HG03575 (cell line): ENCODE measurements at regions not wholly inside any gene's neighbourhood (a gene's known extent, or its start where the extent isn't known, plus 50 kb on each side); places are given as distances from the start of the nearest gene placed in this dataset.

Source experiments
- ATAC-seq: cut with Tn5 transposase; IDR thresholded peaks from one replicate; pipeline ENCODE4 v1.9.1; 2021; ENCODE audit not compliant: unreplicated experiment, insufficient number of reproducible peaks, low FRiP score; ENCODE audit errors: extremely low read depth

- ATAC-seq = no peak
Measured at GRCh38 chr2:181362561-181362960, 94.6 kb upstream of the ITGA4 start.

DNA sequence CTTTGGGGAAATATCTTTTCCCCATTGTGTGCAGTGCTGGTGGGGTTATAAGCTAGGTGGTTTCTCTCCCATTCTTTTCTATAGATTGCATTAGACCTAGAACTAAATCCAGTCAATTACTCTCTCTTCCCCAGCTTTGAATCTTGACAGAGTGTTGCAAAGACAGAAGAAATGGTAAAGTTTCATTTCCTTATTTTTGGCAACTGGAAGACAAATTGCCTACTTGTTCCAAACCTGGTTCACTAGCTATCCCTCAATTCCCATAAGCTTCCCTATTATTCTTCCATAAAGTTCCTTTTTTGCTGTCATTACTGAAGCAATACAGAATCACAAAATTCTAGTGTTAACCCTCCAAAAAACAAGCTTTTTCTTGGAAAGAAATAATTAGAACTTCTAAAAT is 94.0 kb upstream of the ITGA4 start:
- no peak for ATAC-seq

DNA sequence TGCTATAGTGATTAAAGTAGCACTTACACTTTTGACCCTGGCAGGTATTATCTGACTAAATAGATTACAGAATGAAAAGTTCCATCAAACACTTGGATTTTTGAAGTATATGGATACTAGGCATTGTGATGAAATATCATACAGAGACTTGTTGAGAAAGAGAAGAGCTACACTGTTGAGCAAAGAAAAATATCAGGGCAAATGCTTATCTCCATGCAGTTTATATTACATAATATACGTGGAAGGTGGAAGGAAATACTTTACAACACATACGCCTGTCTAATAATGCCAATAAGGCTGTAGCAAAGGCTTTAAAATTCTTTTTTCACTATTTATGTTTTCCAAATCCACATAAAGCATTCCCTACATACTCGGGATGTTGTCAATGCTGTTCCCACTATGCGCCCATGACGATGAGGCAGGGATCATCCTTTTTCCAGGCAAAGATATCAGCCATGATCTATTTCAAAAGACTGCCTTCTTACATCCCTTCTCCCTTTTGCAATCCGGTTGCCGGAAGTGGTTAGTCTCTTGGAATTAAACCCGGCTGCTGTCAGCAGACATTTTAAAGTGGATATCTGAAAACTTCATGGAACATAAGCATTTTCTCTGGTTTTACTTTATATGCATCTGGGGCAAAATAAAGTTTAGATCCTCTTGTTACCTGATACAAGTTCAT is 92.6 kb upstream of the ITGA4 start:
- ATAC-seq = no peak

DNA sequence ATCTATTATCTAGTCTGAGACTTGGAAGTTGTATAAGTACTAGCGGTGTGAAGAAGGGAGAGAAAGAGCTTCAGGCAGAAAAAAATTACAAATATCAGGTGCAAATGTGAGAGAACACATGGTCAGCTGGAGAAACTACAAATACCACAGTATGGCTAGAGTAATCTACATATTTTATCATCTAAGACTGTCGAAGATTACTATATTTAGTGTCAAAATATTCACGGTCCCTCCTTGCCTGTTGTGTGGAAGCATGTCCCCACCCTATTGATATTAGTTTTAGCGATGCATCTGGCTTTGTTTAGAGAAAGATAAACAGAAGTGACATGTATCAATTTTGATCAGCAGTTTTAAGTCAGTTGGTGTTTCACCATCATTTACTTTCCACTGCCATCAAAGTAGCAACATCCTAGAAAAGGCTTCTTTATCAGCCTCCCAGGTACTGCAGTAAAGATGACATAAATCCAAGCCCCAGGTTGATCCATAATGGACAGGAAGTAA is 90.5 kb upstream of the ITGA4 start:
- no peak for ATAC-seq

DNA sequence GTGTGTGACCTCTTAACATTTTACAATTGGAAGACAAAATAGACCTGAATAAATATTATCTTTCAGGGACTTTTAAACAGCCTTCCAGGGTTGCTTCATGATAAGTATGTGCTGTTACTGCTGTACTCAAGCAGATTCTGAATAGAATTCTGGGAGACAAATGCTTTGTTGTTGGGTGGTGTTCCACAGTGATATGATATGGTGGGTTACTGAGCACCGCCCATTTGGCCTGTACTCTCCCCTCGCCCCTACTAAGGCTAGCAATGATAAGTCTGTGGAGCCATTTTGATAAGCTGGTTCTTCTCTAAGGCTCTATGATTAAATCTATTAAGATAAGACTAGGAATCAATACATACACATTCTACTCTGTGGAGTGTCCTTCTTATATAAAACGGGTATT is 89.8 kb upstream of the ITGA4 start:
- ATAC-seq = no peak

DNA sequence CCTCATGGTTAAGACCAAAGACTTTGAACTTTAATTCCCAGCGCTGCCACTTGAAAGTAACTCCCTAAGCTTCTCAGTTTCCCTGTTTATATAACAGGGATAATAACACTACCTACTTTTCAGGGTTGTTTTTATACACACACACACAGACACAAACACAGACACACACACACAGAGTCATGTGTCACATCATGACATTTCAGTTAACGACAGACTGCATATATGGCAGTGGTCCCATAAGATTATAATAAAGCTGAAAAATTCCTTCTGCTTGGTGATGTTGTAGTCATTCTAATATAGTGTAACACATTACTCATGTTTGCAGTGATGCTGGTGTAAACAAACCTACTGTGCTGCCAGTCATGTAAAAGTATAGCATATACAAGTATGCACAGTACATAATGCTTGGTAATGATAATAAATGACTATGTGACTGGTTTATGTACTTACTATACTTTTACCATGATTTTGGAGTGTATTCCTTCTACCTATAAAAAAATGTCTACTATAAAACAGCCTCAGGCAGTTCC is 89.2 kb upstream of the ITGA4 start:
- ATAC-seq = no peak

DNA sequence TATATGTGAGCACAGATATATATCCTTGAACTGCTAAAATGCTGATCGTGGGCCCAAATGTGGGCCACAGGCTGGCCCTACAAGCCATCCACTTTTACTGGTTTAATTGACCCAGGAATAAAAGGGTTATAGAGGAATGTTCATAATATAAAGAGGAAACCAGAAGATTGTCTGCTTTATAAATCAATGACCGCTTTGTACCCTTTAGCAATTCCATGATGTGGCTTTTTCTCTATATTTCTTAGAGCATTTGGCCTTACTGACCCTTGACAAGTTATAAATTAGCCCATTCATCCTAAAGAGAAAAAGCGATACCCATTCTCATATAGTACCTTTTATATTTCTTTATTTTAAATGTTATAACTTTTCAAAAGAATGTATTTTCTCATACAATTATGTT is 87.1 kb upstream of the ITGA4 start:
- ATAC-seq = no peak

GRCh38 chr2:181371195-181371594 is 86.0 kb upstream of the ITGA4 start:
- ATAC-seq = no peak

DNA sequence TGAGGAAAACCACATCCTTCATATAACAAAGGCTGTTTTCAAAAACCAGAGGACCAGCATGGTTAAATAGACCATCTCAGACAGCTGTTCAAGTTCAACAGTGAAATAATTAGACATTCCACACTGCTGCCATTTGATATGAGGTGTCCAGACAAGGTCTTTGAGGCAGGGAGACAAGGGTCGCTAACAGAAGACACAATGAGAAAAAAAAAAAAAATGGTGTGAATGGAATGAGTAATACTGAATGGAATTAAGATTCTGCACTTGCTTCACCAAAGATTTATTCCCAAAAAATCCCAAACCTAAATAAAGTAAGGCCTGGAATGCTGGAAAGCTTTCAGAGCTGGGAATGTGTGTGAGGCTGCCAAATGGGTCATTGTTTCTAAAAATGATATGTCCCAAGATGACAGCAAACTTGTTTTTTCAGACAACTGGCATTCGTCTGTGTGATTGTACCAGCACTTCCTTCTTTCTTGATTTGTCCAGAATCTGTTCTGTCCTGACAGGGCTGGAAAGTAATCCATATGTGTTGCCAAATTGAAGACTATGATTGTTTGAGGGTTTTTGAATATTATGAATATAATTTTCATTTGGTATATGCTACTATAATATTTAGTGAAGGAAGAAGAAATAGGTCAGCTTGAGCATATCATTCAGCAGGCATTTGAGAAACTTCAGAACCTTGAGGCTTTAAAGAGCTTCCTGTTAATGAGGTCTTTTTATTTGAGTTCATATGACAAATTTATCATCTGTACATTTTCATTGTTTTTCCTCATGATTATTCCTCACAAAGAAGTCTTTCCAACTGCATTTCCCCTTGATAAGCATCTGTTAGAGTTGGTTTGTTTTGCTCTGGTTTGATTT is 85.2 kb upstream of the ITGA4 start:
- ATAC-seq = no peak

DNA sequence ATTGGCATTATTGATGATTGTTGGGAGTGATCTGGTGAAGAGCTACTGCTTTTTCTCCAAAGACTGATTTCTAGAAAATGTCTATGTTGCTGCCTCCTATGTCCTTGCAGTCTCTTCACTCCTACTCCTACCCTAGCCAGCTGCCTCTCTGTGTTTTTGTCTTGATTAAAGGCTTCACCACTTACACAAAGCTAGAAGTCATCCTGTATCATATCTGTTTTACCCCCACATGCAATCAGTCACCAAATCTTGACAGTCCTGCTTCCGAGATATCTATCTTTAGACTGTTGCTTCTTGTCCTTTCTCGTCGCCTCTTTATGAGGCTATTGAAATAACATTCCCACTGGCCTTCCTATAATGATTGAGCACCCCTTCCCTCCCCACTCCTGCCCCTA is 84.5 kb upstream of the ITGA4 start:
- ATAC-seq = no peak

- no peak for ATAC-seq
Measured at GRCh38 chr2:181374781-181375675, 82.2 kb upstream of the ITGA4 start.

GRCh38 chr2:181376442-181376841 is 80.7 kb upstream of the ITGA4 start:
- no peak for ATAC-seq

- ATAC-seq = no peak
Measured at GRCh38 chr2:181376999-181377398, 80.2 kb upstream of the ITGA4 start.

GRCh38 chr2:181378491-181378890 is 78.7 kb upstream of the ITGA4 start:
- no peak for ATAC-seq

GRCh38 chr2:181380581-181380980 is 76.6 kb upstream of the ITGA4 start:
- no peak for ATAC-seq

DNA sequence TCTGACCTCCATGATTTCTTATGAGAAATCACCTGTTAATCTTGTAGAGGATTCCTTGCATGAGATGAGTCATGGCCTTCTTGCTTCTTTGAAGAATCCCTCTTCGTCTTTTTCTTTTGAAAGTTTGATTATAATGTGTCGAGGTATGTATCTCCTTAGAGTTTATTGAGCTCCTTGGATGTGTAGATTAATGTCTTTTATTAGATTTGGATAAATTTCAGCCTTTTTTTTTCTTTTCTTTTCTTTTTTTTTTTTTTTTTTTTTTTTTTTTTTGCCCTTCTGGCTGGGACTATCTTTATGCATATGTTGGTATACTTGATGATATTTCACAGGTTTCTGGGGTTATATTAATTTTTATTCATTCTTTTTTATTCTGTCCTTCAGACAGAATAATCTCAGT is 72.3 kb upstream of the ITGA4 start:
- ATAC-seq = no peak

DNA sequence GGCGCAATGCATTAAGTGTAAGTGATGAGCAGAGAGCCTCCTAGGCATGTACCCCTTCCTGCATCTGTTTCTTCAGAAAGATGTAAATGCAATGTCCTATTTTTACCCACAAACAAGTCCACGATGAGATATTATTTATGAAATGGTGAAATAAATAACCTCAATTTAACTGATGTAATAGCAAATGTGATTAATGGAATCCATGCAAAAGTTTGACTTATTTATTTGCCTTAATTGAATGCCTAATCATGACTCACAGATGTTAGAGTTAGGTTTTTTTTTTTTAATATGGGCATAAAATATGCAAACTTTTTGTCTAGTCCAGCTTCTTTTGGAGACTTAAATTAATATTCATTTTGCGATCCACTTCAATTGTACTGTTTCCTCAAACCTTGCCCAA is 67.7 kb upstream of the ITGA4 start:
- ATAC-seq = no peak

GRCh38 chr2:181393472-181393871 is 63.7 kb upstream of the ITGA4 start:
- ATAC-seq = no peak

GRCh38 chr2:181394741-181395437 is 62.3 kb upstream of the ITGA4 start:
- no peak for ATAC-seq
